GM21529 (cell line): ENCODE measurements at regions not wholly inside any gene's neighbourhood (a gene's known extent, or its start where the extent isn't known, plus 50 kb on each side); places are given as distances from the start of the nearest gene placed in this dataset.
"Not testable (repeated sequence)": the region's sequence is repeated elsewhere in the genome, so short reads cannot be mapped to it uniquely, and the experiment has no call there.

ENCODE experiments used
- ATAC-seq: cut with Tn5 transposase; IDR thresholded peaks from one replicate; pipeline ENCODE4 v1.9.1; 2021; ENCODE audit not compliant: unreplicated experiment

DNA sequence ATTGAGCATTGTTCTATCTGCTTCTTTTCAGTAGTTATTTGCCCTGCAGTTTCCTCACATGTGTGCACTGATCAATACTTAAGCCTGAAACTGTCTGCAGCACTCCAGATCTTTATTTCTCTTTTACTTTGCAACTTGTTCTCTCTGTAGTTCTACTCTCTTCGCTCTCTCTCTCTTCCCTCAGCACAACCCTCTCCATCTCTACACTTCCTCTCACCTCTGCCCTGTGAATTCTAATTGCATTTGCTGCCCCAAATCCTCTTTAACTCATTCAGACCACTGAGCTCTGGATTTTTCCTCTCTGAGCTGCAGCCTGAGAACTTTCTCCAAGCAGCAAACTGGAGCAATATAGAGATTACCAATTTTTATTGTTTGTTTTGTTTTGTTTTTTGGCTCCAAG lies 1035.5 kb downstream of the FSCB start:
- ATAC-seq, result no peak

DNA sequence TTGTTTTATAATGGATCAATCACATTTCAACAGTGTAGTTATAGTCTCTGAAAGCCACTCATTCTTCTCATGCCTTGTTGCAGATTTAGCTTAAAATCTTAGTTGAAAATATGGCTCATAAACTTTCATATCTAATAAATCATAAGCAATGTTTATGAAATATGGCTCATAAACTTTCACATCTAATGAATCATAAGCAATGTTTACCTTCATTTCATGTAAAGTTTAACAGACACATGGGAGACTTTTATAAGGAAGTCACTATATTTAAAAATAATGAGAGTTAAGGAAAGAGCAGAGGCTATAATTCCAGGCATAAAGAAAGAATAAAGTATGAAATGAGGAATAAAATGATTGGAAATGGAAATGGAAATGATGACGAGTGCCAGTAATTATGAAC lies 1042.1 kb downstream of the FSCB start:
- no peak for ATAC-seq

DNA sequence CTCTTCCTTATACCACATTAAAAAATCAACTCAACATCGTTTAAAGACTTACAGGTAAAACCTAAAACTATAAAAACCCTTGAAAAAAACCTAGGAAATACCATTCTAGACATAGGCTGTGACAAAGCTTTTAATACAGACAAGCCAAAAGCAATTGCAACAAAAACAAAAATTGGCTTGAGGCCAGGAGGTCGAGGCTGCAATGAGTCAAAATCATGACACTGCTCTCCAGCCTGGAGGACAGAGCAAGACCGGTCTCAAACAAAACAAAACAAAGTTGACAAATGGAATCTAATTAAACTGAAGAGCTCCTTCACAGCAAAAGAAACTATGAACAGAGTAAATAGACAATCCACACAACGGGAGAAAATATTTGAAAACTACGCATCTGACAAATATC lies 1057.8 kb downstream of the FSCB start:
- ATAC-seq, result no peak

DNA sequence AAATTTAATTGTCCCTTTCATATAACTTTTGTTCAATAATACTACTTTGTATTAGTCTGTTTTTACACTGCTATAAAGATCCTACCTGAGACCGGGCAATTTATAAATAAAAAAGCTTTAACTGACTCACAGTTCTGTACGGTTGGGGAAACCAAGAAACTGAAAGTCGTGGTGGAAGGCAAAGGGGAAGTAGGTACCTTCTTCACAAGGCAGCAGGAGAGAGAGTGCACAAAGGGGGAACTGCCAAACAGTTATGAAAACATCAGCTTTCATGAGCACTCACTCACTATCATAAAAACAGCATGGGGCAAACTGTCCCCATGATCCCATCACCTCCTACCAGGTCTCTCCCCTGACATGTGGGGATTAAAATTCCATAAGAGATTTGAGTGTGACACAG lies 1069.0 kb downstream of the FSCB start:
- no peak for ATAC-seq

DNA sequence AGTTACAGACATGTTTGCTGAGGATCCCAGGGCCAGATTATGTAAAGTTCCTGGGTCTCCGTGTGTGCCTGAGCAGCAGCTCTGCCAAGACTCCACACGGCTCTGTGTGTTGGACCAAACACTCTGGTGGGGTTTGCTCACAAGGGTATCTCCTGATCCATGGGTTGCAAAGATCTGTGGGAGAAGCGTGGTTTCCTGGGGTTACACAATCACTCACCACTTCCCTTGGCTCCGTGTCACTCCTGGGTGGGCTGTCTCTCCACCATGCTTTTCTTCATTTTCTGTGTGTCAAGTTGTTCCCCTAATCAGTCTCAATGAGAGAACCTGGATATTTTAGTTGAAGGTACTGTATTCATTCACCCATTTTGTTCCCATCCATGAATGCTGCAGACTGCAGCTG lies 1088.8 kb downstream of the FSCB start:
- ATAC-seq, result no peak

DNA sequence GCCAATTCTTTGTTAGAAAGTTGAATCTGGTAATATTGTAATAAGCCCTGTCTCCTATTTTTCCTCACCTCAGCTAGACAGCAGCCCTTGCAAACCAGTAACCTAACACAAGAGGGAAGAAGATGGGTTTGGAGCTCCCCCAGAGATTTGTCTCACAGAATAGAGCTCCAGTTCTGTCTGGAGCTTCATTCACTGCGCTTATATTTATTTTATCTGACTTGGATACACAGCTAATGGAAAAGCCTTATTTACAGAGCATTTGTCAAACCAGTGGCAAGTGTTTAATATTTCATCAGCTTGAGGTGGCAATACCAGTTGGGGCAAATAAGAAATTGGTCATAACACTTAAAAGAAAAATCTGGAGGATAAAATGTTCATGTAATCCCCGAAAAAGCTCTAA lies 1094.0 kb downstream of the FSCB start:
- no peak for ATAC-seq

DNA sequence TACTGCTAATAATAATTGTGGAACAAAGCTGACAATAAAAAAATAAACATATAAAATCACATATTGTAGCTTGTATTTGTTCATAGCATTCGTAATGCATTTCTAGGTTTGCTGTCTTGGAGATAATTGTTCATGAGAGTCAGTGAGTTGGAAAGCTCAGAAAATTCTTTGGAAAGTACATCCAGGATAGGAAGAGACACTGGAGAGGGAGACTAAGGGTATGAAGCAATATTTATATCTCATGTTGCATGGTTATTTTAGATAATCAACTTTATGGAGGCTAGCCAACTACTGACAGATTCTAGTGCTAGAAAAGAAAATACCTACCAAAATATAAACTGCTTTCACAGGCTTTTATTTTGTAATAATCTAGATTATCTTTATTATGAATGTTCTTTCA lies 1095.2 kb downstream of the FSCB start:
- ATAC-seq, result no peak

DNA sequence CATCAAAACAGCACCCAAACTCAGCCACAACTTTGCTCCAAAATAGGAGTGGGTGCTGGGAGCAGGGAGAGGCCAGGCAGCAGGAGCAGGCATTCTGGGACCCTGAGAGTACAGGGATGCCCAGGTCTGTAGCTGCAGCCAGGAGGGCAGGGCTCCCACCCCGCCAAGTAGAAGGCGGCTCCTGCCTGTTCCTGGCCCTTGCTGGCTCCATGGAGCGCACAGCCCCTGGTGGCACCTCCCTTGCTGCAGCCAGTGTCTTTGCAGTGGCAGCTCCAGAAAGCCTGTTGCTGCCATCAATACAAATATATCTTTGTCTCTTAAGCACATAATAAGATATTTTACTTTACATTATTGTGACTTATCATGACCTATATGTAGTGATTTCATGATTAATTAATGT lies 1096.5 kb downstream of the FSCB start:
- no peak for ATAC-seq

DNA sequence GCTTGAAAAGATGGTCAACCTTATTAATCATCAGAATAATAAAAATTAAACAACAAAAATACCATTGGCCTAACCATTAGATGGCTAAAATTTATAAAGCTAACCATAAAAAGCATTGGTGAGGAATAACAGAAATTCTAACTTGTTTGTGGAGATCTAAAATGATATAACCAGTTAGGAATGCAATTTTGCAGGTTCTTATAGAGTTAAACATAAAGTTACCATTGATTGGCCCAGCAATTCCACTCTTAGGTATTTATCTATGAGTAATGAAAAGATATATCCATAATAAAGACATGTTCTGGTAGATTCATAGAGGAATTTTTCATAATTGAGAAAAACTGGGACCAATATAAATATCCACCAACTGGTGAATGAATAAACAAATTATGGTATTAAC lies 1098.6 kb downstream of the FSCB start:
- ATAC-seq, result no peak

DNA sequence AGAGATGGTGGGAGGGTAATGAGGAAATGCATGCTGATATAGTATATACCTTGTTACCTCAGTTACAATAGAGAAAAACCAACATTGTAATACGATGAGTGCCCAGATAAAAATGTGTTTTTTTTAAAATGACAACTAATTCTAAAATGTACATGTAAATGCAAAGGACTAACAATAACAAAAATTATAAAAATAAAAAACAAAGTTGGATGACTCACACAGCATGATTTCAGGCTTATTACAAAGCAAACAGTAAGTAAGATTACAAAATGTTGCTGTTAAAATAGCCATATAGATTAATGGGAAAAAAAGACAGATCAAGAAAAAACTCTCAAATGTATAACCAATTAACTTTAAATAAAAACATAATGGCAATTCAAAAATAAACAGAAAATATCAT lies 1099.4 kb downstream of the FSCB start:
- ATAC-seq, result no peak

DNA sequence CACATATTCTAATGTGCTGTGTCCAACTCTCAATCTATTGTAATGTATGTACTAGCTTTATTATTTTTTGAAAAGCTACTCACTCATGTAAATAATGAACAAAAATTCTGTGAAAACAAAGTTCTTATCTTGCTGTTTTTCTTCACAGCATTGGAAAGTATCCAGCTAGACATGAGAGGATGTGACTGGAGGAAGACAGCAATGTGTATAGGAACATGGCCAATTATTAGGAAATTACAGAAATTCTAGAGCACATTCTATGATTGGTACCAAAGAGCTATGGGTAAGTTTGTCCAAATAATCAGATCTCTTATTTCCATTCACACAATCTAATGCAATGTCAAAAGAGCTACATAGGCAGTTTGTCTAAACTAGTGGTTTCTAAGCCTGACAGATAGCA lies 1100.2 kb downstream of the FSCB start:
- no peak for ATAC-seq

DNA sequence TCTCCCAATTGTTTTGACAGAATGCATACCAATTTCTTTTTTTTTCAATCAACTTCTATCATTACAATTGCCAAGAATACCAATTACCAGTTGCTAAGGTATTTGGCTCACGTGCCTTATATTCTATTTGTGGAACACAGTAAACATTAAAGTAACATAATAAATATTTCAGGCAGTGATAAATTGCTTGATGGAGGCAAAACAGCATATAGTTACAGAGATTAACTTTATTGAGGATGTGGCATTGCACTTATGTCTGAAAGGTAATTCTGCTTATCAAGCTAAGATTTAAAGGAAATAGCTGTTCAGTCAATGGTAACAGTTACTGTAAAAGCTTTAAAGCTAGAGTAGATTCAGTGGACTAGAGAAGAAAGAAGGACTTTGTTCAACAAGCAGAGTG lies 1107.8 kb downstream of the FSCB start:
- no peak for ATAC-seq

DNA sequence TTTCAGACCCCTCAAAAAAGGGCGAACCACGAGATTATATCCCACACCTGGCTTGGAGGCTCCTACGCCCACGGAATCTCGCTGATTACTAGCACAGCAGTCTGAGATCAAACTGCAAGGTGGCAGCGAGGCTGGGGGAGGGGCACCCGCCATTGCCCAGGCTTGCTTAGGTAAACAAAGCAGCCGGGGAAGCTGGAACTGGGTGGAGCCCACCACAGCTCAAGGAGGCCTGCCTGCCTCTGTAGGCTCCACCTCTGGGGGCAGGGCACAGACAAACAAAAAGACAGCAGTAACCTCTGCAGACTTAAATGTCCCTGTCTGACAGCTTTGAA lies 1136.6 kb downstream of the FSCB start:
- not testable (repeated sequence) for ATAC-seq

DNA sequence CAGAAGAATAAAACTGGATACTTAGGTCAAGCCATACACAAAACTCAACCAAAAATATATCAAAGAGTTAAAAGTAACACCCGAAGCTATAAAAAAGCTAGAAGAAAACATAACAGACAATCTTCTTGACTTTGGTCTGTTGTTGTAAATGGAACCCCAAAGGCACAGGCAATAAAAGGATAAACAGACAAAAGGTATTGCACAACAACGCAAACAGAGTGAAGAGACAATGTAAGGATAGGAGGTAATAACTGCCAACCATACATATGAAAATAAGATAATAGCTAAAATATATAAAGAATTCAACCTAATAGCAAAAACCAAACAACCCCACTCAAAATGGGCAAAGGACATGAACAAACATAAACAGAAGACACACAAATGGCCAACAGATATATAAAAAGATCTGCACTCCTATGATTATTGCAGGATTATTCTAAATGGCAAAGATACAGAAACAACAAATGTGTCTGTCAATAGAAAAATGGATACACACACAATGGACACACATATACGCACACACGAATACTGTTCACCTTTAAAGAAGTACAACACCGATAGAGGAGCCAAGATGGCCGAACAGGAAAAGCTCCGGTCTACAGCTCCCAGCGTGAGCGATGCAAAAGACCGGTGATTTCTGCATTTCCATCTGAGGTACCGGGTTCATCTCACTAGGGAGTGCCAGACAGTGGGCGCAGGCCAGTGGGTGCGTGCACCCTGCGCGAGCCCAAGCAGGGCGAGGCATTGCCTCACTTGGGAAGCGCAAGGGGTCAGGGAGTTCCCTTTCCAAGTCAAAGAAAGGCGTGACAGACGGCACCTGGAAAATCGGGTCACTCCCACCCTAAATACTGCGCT lies 1137.1 kb downstream of the FSCB start:
- no peak for ATAC-seq

DNA sequence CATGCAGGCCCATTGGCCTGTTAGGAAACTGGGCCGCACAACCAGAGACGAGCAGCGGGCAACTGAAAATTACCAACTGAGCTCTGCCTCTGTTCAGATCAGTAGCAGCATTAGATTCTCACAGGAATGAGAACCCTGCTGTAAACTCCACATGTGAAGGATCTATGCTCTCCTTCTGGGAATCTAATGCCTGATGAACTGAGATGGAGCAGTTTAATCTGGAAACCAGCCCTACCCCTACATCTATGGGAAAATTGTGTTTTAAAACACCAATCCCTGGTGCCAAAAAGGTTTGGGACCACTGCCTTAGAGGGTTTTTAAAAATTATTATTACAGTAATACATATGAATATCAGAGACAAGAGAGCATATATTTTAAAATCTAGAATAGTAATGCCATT lies 1144.5 kb downstream of the FSCB start:
- no peak for ATAC-seq

DNA sequence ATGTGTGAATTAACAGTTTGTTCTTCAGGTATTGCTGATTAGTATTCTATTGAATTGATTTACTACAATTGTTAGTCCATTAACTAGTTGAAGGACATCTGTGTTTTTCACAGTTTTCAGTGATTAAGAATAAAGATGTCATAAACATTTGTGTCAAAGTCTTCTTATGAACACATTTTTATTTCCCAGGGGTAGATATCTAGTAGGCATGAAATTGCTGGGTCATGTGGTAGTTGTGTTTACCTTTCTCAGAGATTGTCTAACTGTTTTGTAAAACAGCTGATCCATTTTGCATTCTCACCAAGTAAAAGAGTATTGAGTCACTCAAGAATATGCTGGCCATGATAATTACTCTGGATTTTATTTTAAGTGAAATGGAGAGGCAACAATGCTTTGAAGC lies 1145.3 kb downstream of the FSCB start:
- no peak for ATAC-seq

DNA sequence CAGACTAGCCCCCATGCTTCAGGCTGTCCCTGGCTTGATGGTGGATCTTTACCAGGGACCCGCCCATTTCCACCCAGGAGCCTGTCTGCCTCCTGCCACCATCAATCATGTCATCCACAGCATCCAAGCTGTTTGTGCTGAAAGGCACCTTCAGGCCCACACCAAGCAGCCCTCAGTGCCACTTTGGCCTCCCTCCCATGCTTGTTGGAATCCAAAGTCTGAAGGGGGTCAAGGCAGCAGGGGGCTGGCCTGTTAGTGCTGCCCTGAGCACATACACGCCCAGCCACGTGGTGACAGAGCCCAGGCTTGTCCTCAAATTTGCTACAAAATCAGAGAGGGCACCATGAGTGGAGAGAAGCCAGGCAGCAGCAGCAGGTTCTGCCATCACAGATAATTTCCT lies 1146.8 kb downstream of the FSCB start:
- ATAC-seq, result no peak

DNA sequence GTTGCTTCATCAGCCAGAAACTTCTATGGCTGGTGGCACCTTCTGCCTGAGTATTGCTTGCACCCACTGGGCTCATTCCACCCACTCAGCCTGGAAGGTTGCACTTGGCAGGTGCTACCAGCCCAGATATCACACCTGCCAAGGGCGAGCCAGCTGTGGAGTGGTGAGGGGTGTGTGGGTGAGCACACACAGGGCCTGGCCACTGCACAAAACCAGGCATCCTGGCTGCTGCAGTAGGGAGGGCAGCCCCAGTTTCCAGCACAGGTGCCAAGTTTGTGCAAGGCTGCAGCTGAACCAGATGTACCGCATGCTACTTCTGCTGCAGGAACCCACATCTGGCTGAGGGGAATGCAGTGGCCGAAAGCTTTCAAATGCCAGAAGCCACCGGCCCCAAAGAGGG lies 1147.8 kb downstream of the FSCB start:
- no peak for ATAC-seq

DNA sequence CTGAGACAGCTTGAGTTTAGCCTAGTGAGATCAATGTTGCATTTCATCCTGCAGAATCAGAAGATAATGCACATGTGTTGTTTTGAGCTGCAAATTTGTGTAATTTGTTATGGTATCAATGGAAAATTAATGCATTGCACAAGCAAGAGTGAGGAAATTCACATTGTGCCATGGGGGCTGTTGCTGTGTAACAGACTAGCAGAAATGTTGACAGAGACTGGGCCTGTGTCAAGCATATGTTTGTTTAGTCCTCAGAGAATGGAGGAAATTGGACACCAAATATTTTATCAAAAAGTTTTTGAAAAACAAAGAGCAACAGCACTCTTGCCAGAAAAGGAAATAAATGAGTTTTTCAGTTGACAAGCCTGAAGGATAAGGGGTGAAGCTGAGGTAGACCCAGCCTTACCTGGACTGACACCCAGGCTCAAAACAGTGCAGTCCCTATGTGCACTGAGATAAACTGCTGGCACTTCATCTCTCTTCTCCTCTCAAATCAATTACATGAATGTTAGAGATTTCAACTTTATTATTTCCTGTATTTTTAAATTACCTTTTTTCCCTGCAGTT lies 1150.0 kb downstream of the FSCB start:
- no peak for ATAC-seq

DNA sequence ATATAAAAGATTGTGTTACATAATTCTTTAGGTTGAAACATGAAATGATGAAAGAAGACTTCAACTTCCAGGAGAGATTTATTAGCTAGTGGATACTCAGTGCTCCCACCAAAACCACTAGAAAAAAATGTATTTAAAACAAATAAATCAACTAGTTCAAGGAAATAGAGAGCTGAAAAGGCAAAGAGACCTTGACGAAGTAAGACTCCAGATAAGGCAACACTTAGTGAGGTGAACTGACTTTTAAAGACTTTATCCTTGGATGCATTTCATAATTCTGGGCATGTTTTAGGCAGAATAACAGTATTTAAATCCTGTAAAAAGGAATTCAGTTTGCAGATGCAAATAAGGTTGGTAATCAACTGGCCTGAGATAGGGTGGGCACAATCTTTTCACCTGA lies 1150.7 kb downstream of the FSCB start:
- ATAC-seq, result no peak

DNA sequence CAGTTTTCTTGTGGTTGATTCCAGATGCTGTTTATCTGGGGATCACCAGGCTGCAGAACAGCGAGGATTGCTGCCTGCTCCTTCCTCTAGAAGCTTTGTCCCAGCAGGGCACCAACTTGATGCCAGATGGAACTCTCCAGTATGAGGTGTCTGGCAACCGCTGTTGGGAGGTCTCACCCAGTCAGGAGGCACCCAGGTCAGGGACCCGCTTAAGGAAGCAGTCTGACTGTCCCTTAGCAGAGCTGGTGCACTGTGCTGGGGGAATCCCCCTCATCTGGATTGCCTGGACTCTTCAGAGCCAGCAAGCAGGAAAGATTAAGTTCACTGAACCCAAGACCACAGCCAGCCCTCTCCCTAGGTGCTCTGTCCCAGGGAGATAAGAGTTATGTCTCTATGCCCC lies 1165.2 kb downstream of the FSCB start:
- no peak for ATAC-seq

DNA sequence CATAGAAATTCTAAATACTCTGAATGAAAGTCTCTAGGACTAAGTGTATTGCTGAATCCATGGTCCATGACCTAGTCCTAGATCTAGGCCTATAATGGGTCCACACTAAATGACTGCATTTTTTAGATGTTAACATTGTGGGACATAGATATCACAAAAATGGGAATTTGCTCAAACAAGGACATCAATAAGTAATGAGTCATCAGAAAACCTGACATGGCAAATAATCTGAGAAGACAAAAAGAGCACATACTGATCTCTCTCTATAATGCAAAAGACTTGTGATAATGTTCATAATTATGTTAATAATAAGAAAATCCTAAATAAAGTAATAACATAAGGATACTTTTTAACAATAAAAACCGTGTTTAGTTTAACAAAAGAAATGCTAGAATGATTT lies 1168.4 kb downstream of the FSCB start:
- no peak for ATAC-seq

DNA sequence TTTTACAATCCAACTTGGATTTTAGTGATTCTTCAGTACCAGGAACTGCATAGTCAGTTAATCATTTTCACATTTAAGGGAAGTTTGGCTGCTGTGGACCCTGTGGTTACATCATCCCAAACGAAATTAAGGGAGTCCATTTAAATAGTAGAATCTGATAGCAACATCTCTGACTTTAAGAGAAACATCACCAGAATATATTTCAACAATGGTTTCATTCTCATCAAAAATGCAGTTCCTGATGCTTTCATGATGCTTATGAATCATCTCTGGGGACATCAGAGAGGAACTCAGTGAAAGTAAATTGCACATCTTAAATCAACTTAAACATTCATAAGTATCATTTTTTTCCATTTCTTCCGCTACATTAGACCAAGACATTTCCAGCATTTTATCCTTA lies 1170.7 kb downstream of the FSCB start:
- no peak for ATAC-seq
